Fibroblast of lung (primary cell): ENCODE measurements at regions not wholly inside any gene's neighbourhood (a gene's known extent, or its start where the extent isn't known, plus 50 kb on each side); places are given as distances from the start of the nearest gene placed in this dataset.

ENCODE experiments used
- CTCF ChIP-seq, 2 donors: IDR thresholded peaks in 1 of 2; conservative IDR thresholded peaks in 1 of 2; 1 replicate in 1 of 2; 2 replicates in 1 of 2; pipeline ENCODE4 v1.5.1; 2011 to 2012; ENCODE audit warnings: low read length in 2 of 2, control low read depth in 1 of 2, inconsistent platforms in 1 of 2, low read depth in 1 of 2, mild to moderate bottlenecking in 1 of 2
- EZH2 ChIP-seq: IDR thresholded peaks from 2 replicates; pipeline ENCODE4 v1.5.1; 2012; ENCODE audit warnings: low read length, control low read depth, mild to moderate bottlenecking; ENCODE audit errors: missing control alignments

- TF ChIP-seq CTCF (conservative IDR thresholded peaks at IDR 0.05 in 1 of 2, IDR thresholded peaks at IDR 0.05 in 1 of 2; ENCODE audit: low read depth in 1 of 2, low read length in 2 of 2) (no peak), EZH2 (no peak)
Observed at GRCh38 chr22:27224485-27225374, 567.3 kb downstream of the MIAT start.
